ENCODE measurements at regions not wholly inside any gene's neighbourhood (a gene's known extent, or its start where the extent isn't known, plus 50 kb on each side); places are given as distances from the start of the nearest gene placed in this dataset.

- Mint-ChIP-seq H3K36me3 (no peaks in the 10 kb centered on the region), H3K4me3 (no peak overlapping the region), H3K9me3 (no peaks in the 10 kb centered on the region), H3K27ac (no peak overlapping the region), H3K4me1 (peaks cover 6 to 17% (median 9%) of the 10 kb centered on the region in 3 donors), H3K27me3 (no peaks in the 10 kb centered on the region)
- H3K27ac ChIP-seq (ENCODE audit: low read length): no peak overlapping the region
- H3K36me3 ChIP-seq (ENCODE audit: control insufficient read depth in 2 of 2, extremely low read depth in 1 of 2, insufficient read depth in 1 of 2, low read length in 1 of 2): no peaks in the 10 kb centered on the region
- CTCF ChIA-PET: no interaction called here
- no peaks in the 10 kb centered on the region for H3K4me1 ChIP-seq (ENCODE audit: control insufficient read depth in 1 of 2, extremely low read depth in 1 of 2, insufficient read depth in 2 of 2, low read length in 2 of 2)
- no peaks in the 10 kb centered on the region for H3K27me3 ChIP-seq (replicated peaks in 1 of 2; ENCODE audit: control insufficient read depth in 2 of 2, extremely low read depth in 1 of 2, insufficient read depth in 2 of 2, low read length in 1 of 2)
- POLR2A ChIA-PET: interaction anchor here in 1 of 2 donors (0.6 kb wide), 2 partner anchors 18 to 1059 kb away, joined by 3 read pairs; no protein-coding TSS in a partner anchor
- no peak for ATAC-seq (replicated peaks in 1 of 4)
- WGBS (ENCODE audit: insufficient coverage): no CpG with 5 or more reads among the region's 2 CpGs
- H3K9me3 ChIP-seq: no peaks in the 10 kb centered on the region
- DNase-seq: no peak
- H3K4me3 ChIP-seq (ENCODE audit: control insufficient read depth in 1 of 2, extremely low read depth in 1 of 2, low read length in 1 of 2): no peak overlapping the region
Observed at GRCh38 chrX:42975906-42976305, 197.9 kb upstream of the PPP1R2C start.

GRCh38 chrX:42976746-42977366 is 198.9 kb upstream of the PPP1R2C start:
- Mint-ChIP-seq H3K9me3 (no peaks in the 10 kb centered on the region), H3K27ac (peak overlapping the region in 1 of 2 donors; percentile 14), H3K36me3 (no peaks in the 10 kb centered on the region), H3K27me3 (no peaks in the 10 kb centered on the region), H3K4me1 (peaks cover 6 to 17% (median 9%) of the 10 kb centered on the region in 3 donors), H3K4me3 (no peak overlapping the region)
- no CpG with 5 or more reads among the region's 2 CpGs for WGBS (ENCODE audit: insufficient coverage)
- no peak overlapping the region for H3K4me3 ChIP-seq (ENCODE audit: control insufficient read depth in 1 of 2, extremely low read depth in 1 of 2, low read length in 1 of 2)
- H3K27ac ChIP-seq (ENCODE audit: low read length): no peak overlapping the region
- ATAC-seq (replicated peaks in 1 of 4): no peak
- DNase-seq: no peak
- ChIA-PET POLR2A (no interaction called here), CTCF (no interaction called here)
- H3K4me1 ChIP-seq (ENCODE audit: control insufficient read depth in 1 of 2, extremely low read depth in 1 of 2, insufficient read depth in 2 of 2, low read length in 2 of 2): no peaks in the 10 kb centered on the region
- H3K36me3 ChIP-seq (ENCODE audit: control insufficient read depth in 2 of 2, extremely low read depth in 1 of 2, insufficient read depth in 1 of 2, low read length in 1 of 2): no peaks in the 10 kb centered on the region
- no peaks in the 10 kb centered on the region for H3K27me3 ChIP-seq (replicated peaks in 1 of 2; ENCODE audit: control insufficient read depth in 2 of 2, extremely low read depth in 1 of 2, insufficient read depth in 2 of 2, low read length in 1 of 2)
- H3K9me3 ChIP-seq: no peaks in the 10 kb centered on the region

GRCh38 chrX:42978655-42979379 is 200.9 kb upstream of the PPP1R2C start:
- Histone ChIP-seq H3K27ac (ENCODE audit: low read length) (no peak overlapping the region), H3K4me3 (ENCODE audit: control insufficient read depth in 1 of 2, extremely low read depth in 1 of 2, low read length in 1 of 2) (no peak overlapping the region), H3K27me3 (replicated peaks in 1 of 2; ENCODE audit: control insufficient read depth in 2 of 2, extremely low read depth in 1 of 2, insufficient read depth in 2 of 2, low read length in 1 of 2) (no peaks in the 10 kb centered on the region), H3K36me3 (ENCODE audit: control insufficient read depth in 2 of 2, extremely low read depth in 1 of 2, insufficient read depth in 1 of 2, low read length in 1 of 2) (no peaks in the 10 kb centered on the region), H3K4me1 (ENCODE audit: control insufficient read depth in 1 of 2, extremely low read depth in 1 of 2, insufficient read depth in 2 of 2, low read length in 2 of 2) (no peaks in the 10 kb centered on the region), H3K9me3 (no peaks in the 10 kb centered on the region)
- no peaks in the 10 kb centered on the region for H3K27me3 Mint-ChIP-seq
- no peak overlapping the region for H3K4me3 Mint-ChIP-seq
- no CpG with 5 or more reads among the region's 3 CpGs for whole genome bisulfite sequencing (ENCODE audit: insufficient coverage)
- no peak overlapping the region for H3K27ac Mint-ChIP-seq
- ATAC-seq (replicated peaks in 1 of 4) (no peak), DNase-seq (no peak)
- ChIA-PET POLR2A (no interaction called here), CTCF (no interaction called here)
- H3K36me3 Mint-ChIP-seq: no peaks in the 10 kb centered on the region
- peaks cover 6 to 17% (median 9%) of the 10 kb centered on the region in 3 donors for H3K4me1 Mint-ChIP-seq
- no peaks in the 10 kb centered on the region for H3K9me3 Mint-ChIP-seq

GRCh38 chrX:42988700-42989099 is 210.7 kb upstream of the PPP1R2C start:
- Histone ChIP-seq H3K36me3 (ENCODE audit: control insufficient read depth in 2 of 2, extremely low read depth in 1 of 2, insufficient read depth in 1 of 2, low read length in 1 of 2) (no peaks in the 10 kb centered on the region), H3K27me3 (replicated peaks in 1 of 2; ENCODE audit: control insufficient read depth in 2 of 2, extremely low read depth in 1 of 2, insufficient read depth in 2 of 2, low read length in 1 of 2) (no peaks in the 10 kb centered on the region), H3K27ac (ENCODE audit: low read length) (no peak overlapping the region), H3K4me1 (ENCODE audit: control insufficient read depth in 1 of 2, extremely low read depth in 1 of 2, insufficient read depth in 2 of 2, low read length in 2 of 2) (no peaks in the 10 kb centered on the region), H3K4me3 (ENCODE audit: control insufficient read depth in 1 of 2, extremely low read depth in 1 of 2, low read length in 1 of 2) (no peak overlapping the region), H3K9me3 (no peaks in the 10 kb centered on the region)
- ChIA-PET POLR2A (no interaction called here), CTCF (no interaction called here)
- WGBS (ENCODE audit: insufficient coverage): no CpG with 5 or more reads among the region's 1 CpG
- H3K27me3 Mint-ChIP-seq: peaks cover 0 to 6% of the 10 kb centered on the region in 2 donors
- no peak for ATAC-seq (replicated peaks in 1 of 4)
- no peaks in the 10 kb centered on the region for H3K36me3 Mint-ChIP-seq
- H3K27ac Mint-ChIP-seq: no peak overlapping the region
- H3K4me3 Mint-ChIP-seq: no peak overlapping the region
- no peak for DNase-seq
- H3K9me3 Mint-ChIP-seq: no peaks in the 10 kb centered on the region
- peaks cover 8 to 13% (median 8%) of the 10 kb centered on the region in 3 donors for H3K4me1 Mint-ChIP-seq

- Mint-ChIP-seq H3K27ac (no peak overlapping the region), H3K27me3 (peaks cover 0 to 6% of the 10 kb centered on the region in 2 donors), H3K4me3 (no peak overlapping the region), H3K4me1 (peaks cover 8 to 16% (median 8%) of the 10 kb centered on the region in 3 donors), H3K36me3 (no peaks in the 10 kb centered on the region), H3K9me3 (no peaks in the 10 kb centered on the region)
- no peak overlapping the region for H3K4me3 ChIP-seq (ENCODE audit: control insufficient read depth in 1 of 2, extremely low read depth in 1 of 2, low read length in 1 of 2)
- no peaks in the 10 kb centered on the region for H3K9me3 ChIP-seq
- ATAC-seq (replicated peaks in 1 of 4) (no peak), DNase-seq (no peak)
- no peak overlapping the region for H3K27ac ChIP-seq (ENCODE audit: low read length)
- no CpG with 5 or more reads among the region's 3 CpGs for WGBS (ENCODE audit: insufficient coverage)
- POLR2A ChIA-PET: no interaction called here
- no peaks in the 10 kb centered on the region for H3K27me3 ChIP-seq (replicated peaks in 1 of 2; ENCODE audit: control insufficient read depth in 2 of 2, extremely low read depth in 1 of 2, insufficient read depth in 2 of 2, low read length in 1 of 2)
- no peaks in the 10 kb centered on the region for H3K4me1 ChIP-seq (ENCODE audit: control insufficient read depth in 1 of 2, extremely low read depth in 1 of 2, insufficient read depth in 2 of 2, low read length in 2 of 2)
- CTCF ChIA-PET: no interaction called here
- no peaks in the 10 kb centered on the region for H3K36me3 ChIP-seq (ENCODE audit: control insufficient read depth in 2 of 2, extremely low read depth in 1 of 2, insufficient read depth in 1 of 2, low read length in 1 of 2)
Observed at GRCh38 chrX:42992199-42992943, 214.4 kb upstream of the PPP1R2C start.

GRCh38 chrX:42996861-42997260 is 218.9 kb upstream of the PPP1R2C start:
- Mint-ChIP-seq H3K27me3 (peaks cover 0 to 3% of the 10 kb centered on the region in 2 donors), H3K9me3 (no peaks in the 10 kb centered on the region), H3K27ac (no peak overlapping the region), H3K4me3 (no peak overlapping the region), H3K36me3 (no peaks in the 10 kb centered on the region), H3K4me1 (peaks cover 0 to 6% (median 0%) of the 10 kb centered on the region in 3 donors)
- Histone ChIP-seq H3K36me3 (ENCODE audit: control insufficient read depth in 2 of 2, extremely low read depth in 1 of 2, insufficient read depth in 1 of 2, low read length in 1 of 2) (no peaks in the 10 kb centered on the region), H3K27ac (ENCODE audit: low read length) (no peak overlapping the region), H3K4me3 (ENCODE audit: control insufficient read depth in 1 of 2, extremely low read depth in 1 of 2, low read length in 1 of 2) (no peak overlapping the region), H3K27me3 (replicated peaks in 1 of 2; ENCODE audit: control insufficient read depth in 2 of 2, extremely low read depth in 1 of 2, insufficient read depth in 2 of 2, low read length in 1 of 2) (no peaks in the 10 kb centered on the region), H3K9me3 (no peaks in the 10 kb centered on the region), H3K4me1 (ENCODE audit: control insufficient read depth in 1 of 2, extremely low read depth in 1 of 2, insufficient read depth in 2 of 2, low read length in 2 of 2) (no peaks in the 10 kb centered on the region)
- no peak for ATAC-seq (replicated peaks in 1 of 4)
- POLR2A ChIA-PET: no interaction called here
- no CpG with 5 or more reads among the region's 3 CpGs for WGBS (ENCODE audit: insufficient coverage)
- DNase-seq: no peak
- CTCF ChIA-PET: no interaction called here

Measured in T-cell (primary cell).